ENCODE measurements at regions not wholly inside any gene's neighbourhood (a gene's known extent, or its start where the extent isn't known, plus 50 kb on each side); places are given as distances from the start of the nearest gene placed in this dataset.

- intact Hi-C loops (cut with DNase I), result no loop called here
- H3K9me3 ChIP-seq, result no peaks in the 10 kb centered on the region
- ATAC-seq, result no peak
- 91 to 97% methylated on average over 1 of the region's 1 CpG for WGBS, 2 donors
- no peak for DNase-seq
- no peak for TF ChIP-seq CTCF (IDR thresholded peaks at IDR 0.05)
- H3K27ac ChIP-seq, result no peak overlapping the region
- H3K36me3 ChIP-seq, result no peaks in the 10 kb centered on the region
- no peak overlapping the region for H3K4me3 ChIP-seq
- H3K4me1 ChIP-seq, result no peaks in the 10 kb centered on the region
- no peaks in the 10 kb centered on the region for H3K27me3 ChIP-seq
Observed at GRCh38 chr12:90149453-90149852, 440.8 kb upstream of the ATP2B1 start.

GRCh38 chr12:90129366-90130030, 420.9 kb upstream of the ATP2B1 start:
- H3K4me1 ChIP-seq, result no peaks in the 10 kb centered on the region
- H3K4me3 ChIP-seq, result no peak overlapping the region
- H3K9me3 ChIP-seq, result peaks cover 0 to 14% (median 0%) of the 10 kb centered on the region in 11 donors
- no peaks in the 10 kb centered on the region for H3K27me3 ChIP-seq
- H3K27ac ChIP-seq, result no peak overlapping the region
- ATAC-seq (no peak), DNase-seq (no peak)
- no peak for TF ChIP-seq CTCF (IDR thresholded peaks at IDR 0.05)
- no peaks in the 10 kb centered on the region for H3K36me3 ChIP-seq
- intact Hi-C loops (cut with DNase I), result no loop called here
- WGBS, 2 donors, result 84 to 90% methylated on average over 4 of the region's 4 CpGs

GRCh38 chr12:90128526-90128925, 419.9 kb upstream of the ATP2B1 start:
- H3K27me3 ChIP-seq, result no peaks in the 10 kb centered on the region
- H3K9me3 ChIP-seq, result peaks cover 0 to 14% (median 0%) of the 10 kb centered on the region in 11 donors
- 67 to 73% methylated on average over 4 of the region's 4 CpGs for WGBS, 2 donors
- intact Hi-C loops (cut with DNase I), result no loop called here
- no peak for DNase-seq
- no peak for TF ChIP-seq CTCF (IDR thresholded peaks at IDR 0.05)
- H3K4me3 ChIP-seq, result no peak overlapping the region
- H3K4me1 ChIP-seq, result no peaks in the 10 kb centered on the region
- no peak for ATAC-seq
- no peak overlapping the region for H3K27ac ChIP-seq
- no peaks in the 10 kb centered on the region for H3K36me3 ChIP-seq

GRCh38 chr12:90126125-90126524, 417.5 kb upstream of the ATP2B1 start:
- TF ChIP-seq CTCF (IDR thresholded peaks at IDR 0.05), result no peak
- 86 to 96% methylated on average over 2 of the region's 2 CpGs for WGBS, 2 donors
- intact Hi-C loops (cut with DNase I), result no loop called here
- H3K4me1 ChIP-seq, result peaks cover 0 to 6% (median 0%) of the 10 kb centered on the region in 9 donors
- no peaks in the 10 kb centered on the region for H3K27me3 ChIP-seq
- ATAC-seq, result no peak
- H3K4me3 ChIP-seq, result no peak overlapping the region
- H3K27ac ChIP-seq, result no peak overlapping the region
- peaks cover 0 to 20% (median 3%) of the 10 kb centered on the region in 11 donors for H3K9me3 ChIP-seq
- no peaks in the 10 kb centered on the region for H3K36me3 ChIP-seq
- no peak for DNase-seq

Measured in heart right ventricle (tissue), 16 donors.